ENCODE measurements at regions not wholly inside any gene's neighbourhood (a gene's known extent, or its start where the extent isn't known, plus 50 kb on each side); places are given as distances from the start of the nearest gene placed in this dataset.
A peak's percentile ranks its signal among the peaks of the same experiment; 100 is the strongest.

DNA sequence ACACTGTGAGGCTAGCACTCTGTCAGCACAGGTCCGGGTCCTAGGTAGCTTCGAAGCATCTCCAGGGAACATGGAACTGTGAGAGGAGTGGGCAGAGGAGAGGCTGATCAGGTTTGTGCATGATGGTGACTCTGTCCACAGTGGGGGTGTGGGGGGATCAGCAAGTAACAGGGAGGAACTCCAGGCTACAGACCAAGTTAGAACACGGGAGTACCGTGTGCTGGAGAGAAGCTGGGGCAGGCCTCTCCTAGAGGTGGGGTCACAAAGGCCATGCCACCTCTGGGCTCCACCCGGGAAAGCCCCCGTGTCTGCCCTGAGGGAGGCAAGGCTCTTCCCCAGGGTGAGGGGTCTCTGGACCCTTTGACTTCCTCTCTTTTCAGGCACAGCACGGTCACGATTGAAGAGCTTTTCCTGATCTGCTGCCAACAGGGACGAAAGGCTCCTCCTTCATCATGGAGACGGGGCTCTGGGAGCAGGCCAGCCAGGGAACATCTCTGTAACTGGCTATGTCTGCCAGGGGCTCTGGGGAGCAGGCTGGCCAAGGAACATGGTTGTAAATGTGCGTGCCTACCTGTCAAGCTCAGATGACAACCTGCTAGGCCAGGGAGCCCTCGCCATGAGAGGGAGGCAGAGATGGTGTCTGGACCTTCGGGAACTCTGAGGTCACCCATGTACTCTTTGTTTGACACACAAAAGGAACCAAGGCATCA, 1476.1 kb downstream of the BRD1 start:
- Mint-ChIP-seq H3K36me3 (no peaks in the 10 kb centered on the region), H3K9me3 (no peaks in the 10 kb centered on the region), H3K4me3 (no peak overlapping the region), H3K27me3 (peaks cover under 1 to 18% (median 4%) of the 10 kb centered on the region in 5 donors), H3K4me1 (no peaks in the 10 kb centered on the region), H3K27ac (no peak overlapping the region)
- no peak for ATAC-seq
- peak in 1 of 10 donors; percentile 53 for DNase-seq
- POLR2A ChIA-PET = no interaction called here

DNA sequence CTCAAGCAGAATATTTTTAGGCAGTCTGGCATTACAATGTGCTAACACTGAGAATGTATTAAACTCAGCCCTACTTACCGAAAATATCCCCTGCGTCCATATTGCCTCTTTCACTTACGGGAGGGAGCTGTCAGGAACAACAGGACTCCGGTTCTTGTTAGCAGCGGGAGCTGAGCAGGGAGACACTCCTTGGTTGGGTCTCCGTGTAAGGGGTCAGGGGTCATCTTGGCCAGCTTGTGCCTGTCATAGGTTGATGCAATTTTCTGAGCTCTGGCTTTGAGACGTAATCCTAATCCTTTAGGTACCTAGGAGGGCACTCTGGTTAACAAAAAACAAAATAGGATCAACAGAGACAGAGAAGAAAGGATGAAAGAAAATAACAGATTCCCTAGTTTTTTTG, 1477.2 kb downstream of the BRD1 start:
- no peak for ATAC-seq
- H3K9me3 Mint-ChIP-seq = no peaks in the 10 kb centered on the region
- H3K27ac Mint-ChIP-seq = no peak overlapping the region
- no peak for DNase-seq
- POLR2A ChIA-PET = no interaction called here
- peaks cover 0 to 16% (median 0%) of the 10 kb centered on the region in 5 donors for H3K27me3 Mint-ChIP-seq
- no peaks in the 10 kb centered on the region for H3K36me3 Mint-ChIP-seq
- H3K4me3 Mint-ChIP-seq = no peak overlapping the region
- H3K4me1 Mint-ChIP-seq = no peaks in the 10 kb centered on the region

DNA sequence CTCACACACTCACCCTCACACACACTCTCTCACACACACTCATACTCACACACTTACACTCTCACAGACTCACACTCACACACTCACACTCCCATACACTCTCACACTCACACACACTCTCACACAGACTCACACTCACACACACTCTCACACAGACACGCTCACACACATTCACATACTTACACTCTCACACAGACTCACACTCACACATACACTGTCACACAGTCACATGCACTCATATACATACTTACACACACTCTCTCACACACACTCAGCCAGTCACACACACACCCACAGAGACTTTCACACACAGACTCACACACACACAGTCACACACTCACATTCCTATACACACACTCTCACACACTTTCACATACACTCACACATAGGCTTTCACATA, 1478.8 kb downstream of the BRD1 start:
- H3K27ac Mint-ChIP-seq = no peak overlapping the region
- no peak overlapping the region for H3K4me3 Mint-ChIP-seq
- H3K9me3 Mint-ChIP-seq = no peaks in the 10 kb centered on the region
- POLR2A ChIA-PET = no interaction called here
- H3K4me1 Mint-ChIP-seq = no peaks in the 10 kb centered on the region
- no peaks in the 10 kb centered on the region for H3K36me3 Mint-ChIP-seq
- DNase-seq = peak in 1 of 10 donors; percentile 7
- no peak for ATAC-seq
- H3K27me3 Mint-ChIP-seq = peaks cover 0 to 16% (median 0%) of the 10 kb centered on the region in 5 donors

DNA sequence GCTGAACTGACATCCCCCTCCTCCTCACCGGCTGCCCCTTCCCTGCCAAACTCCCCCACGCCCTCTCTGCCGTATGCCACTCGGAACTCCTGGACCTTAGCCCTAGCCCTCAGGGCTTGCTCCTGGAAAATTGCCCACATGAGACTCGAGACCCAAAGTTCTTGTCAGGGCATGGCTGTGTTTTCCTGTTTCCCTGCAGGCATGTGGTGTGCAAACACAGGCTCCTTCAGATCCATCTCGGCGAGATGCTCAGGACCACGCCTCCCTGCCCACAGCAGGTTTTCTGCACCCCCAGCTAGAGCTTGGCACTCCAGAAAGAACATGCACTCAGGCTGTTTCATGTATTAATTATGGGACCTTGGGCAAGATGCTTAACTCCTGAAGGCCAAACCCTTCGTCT, 1480.4 kb downstream of the BRD1 start:
- DNase-seq = no peak
- no peak overlapping the region for H3K4me3 Mint-ChIP-seq
- no peaks in the 10 kb centered on the region for H3K9me3 Mint-ChIP-seq
- H3K27me3 Mint-ChIP-seq = peaks cover 0 to 9% (median 0%) of the 10 kb centered on the region in 5 donors
- H3K4me1 Mint-ChIP-seq = no peaks in the 10 kb centered on the region
- no peak overlapping the region for H3K27ac Mint-ChIP-seq
- H3K36me3 Mint-ChIP-seq = no peaks in the 10 kb centered on the region
- no peak for ATAC-seq
- POLR2A ChIA-PET = no interaction called here

DNA sequence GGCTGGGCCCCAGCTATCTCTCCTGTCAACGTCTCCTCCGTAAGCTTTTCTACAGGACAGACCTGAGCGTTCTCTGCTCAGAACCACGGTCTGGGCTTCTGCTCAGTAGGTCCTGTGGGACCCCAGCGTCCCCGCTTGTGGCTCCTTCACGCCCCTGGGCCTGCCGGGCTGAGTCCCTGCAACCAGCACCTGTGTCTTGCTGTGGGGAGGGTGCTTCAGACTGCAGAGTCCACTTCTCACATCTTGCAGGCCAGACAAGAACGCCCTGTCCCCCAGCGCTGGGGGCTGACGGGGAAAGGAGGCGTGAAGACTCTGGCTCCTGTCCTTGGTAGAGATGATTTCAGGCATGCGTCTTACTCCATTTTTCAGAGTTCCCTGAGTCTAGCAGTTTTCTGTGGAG, 1480.8 kb downstream of the BRD1 start:
- peaks cover 0 to 9% (median 0%) of the 10 kb centered on the region in 5 donors for H3K27me3 Mint-ChIP-seq
- H3K4me3 Mint-ChIP-seq = no peak overlapping the region
- no peaks in the 10 kb centered on the region for H3K9me3 Mint-ChIP-seq
- DNase-seq = peak in 1 of 10 donors; percentile 54
- H3K27ac Mint-ChIP-seq = no peak overlapping the region
- no peaks in the 10 kb centered on the region for H3K36me3 Mint-ChIP-seq
- no peaks in the 10 kb centered on the region for H3K4me1 Mint-ChIP-seq
- ATAC-seq = no peak
- POLR2A ChIA-PET = no interaction called here

DNA sequence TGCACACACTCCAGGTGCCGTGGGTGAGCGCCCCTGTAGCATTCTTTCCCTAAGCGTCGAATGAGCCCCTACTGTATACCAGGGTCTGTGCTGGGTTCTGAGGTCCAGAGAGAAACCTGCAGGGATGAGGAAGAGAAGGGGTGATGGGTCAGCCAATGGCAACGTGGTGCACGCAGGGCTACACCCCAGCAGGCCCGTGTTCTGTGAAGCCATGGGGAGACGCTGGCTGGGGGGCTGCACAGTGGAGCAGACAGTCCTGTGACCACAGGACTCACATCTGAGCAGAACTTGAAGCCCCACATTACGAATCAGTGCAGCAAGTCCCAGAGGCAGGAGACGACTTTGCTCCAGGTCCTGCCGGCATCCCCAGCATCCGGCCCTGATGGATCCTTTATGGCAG, 1481.4 kb downstream of the BRD1 start:
- Mint-ChIP-seq H3K9me3 (no peaks in the 10 kb centered on the region), H3K4me1 (peaks cover 0 to 3% (median under 1%) of the 10 kb centered on the region in 4 donors), H3K4me3 (no peak overlapping the region), H3K27ac (no peak overlapping the region), H3K27me3 (peaks cover 0 to 14% (median 0%) of the 10 kb centered on the region in 5 donors), H3K36me3 (no peaks in the 10 kb centered on the region)
- no peak for ATAC-seq
- peak in 1 of 10 donors; percentile 51 for DNase-seq
- POLR2A ChIA-PET = no interaction called here

DNA sequence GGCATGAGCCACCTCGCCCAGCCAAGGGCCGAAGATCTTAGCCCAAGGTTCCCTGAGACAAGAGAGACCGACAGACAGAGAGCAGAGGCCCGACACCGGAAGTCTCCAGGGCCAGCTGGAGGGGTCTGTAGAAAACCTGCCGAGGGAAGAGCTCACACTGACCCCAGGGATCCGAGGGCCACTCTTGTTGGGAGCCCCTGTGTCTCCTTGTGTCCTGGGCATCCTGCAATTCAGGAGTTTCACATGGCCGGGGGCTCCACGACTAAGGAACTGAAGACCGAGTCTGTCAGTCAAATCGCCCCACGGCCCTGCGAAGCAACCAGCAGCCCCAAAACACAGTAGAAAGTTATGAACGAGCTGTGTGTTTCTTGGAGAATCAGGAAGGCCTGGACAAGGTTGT, 1482.0 kb downstream of the BRD1 start:
- Mint-ChIP-seq H3K9me3 (no peaks in the 10 kb centered on the region), H3K36me3 (no peaks in the 10 kb centered on the region), H3K27ac (no peak overlapping the region), H3K4me1 (peaks cover 0 to 3% (median 2%) of the 10 kb centered on the region in 4 donors), H3K4me3 (no peak overlapping the region), H3K27me3 (peaks cover 0 to 15% (median 0%) of the 10 kb centered on the region in 5 donors)
- ATAC-seq = no peak
- DNase-seq = peak in 1 of 10 donors; percentile 42
- POLR2A ChIA-PET = no interaction called here

DNA sequence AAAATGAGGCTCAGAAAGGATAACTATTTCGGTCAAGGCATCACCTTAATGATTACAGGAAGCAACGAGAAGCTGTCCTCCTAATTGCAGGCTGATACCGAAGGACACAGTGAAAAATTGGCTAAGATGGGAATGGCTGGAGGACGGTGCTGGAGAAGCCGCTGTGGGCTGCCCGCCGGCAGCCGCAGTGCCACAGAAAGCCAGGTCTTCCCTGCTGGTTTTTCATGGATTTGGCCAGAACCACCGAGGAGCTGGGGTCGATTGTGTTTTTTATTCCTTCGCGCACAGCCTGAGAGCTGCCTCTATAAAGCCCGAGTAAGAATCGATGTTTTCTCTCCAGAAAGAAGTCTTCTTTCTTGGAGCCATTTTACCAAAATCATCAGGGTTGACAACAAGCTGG, 1484.2 kb downstream of the BRD1 start:
- Mint-ChIP-seq H3K27ac (no peak overlapping the region), H3K36me3 (no peaks in the 10 kb centered on the region), H3K4me1 (peaks cover 0 to 3% (median 2%) of the 10 kb centered on the region in 4 donors), H3K4me3 (no peak overlapping the region), H3K9me3 (no peaks in the 10 kb centered on the region), H3K27me3 (peaks cover 0 to 17% (median 5%) of the 10 kb centered on the region in 5 donors)
- ATAC-seq = no peak
- DNase-seq = no peak
- POLR2A ChIA-PET = no interaction called here

DNA sequence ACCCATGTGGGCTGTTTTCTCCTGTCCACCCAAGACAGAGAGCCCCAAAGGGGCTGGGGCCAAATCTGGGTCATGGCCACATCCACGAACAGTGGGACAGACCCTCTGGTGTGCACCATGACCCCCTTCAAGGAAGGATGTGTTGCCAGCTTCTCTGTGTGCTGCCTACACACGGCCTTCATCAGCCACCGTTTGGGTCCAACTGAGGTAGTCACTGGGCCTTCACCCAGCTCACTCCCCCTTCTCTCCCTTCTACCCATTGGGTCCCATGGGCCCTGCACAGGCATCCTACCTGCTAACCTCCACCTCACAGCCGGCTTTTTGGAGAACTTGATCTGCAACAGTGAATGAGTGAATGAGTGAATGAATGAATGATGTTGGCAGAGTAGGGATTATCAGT, 1484.9 kb downstream of the BRD1 start:
- no peaks in the 10 kb centered on the region for H3K9me3 Mint-ChIP-seq
- H3K27me3 Mint-ChIP-seq = peaks cover 3 to 21% (median 8%) of the 10 kb centered on the region in 5 donors
- POLR2A ChIA-PET = no interaction called here
- H3K4me3 Mint-ChIP-seq = no peak overlapping the region
- H3K4me1 Mint-ChIP-seq = peaks cover 0 to 3% (median 2%) of the 10 kb centered on the region in 4 donors
- H3K27ac Mint-ChIP-seq = no peak overlapping the region
- H3K36me3 Mint-ChIP-seq = no peaks in the 10 kb centered on the region
- no peak for ATAC-seq
- peak in 1 of 10 donors; percentile 27 for DNase-seq

DNA sequence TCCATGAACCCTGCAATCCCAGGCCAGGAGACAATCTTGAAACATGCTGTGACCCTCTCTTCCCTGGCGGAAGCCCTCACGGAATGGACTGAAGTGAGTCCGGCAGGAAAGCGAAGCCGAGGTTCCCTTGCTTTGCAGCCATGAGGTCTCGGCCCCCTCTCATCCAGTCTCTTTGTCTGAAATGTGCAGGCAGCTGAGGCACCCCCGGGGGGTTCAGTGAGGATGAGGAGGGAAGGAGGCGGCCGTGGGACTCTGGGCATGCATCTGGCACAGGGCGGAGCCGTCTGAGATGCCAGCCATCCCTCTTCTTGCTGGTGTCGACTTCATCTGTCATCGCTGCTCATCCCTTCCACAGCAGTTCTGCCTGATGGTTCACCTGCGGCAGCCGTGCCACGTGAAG, 1485.7 kb downstream of the BRD1 start:
- Mint-ChIP-seq H3K36me3 (no peaks in the 10 kb centered on the region), H3K27ac (no peak overlapping the region), H3K9me3 (no peaks in the 10 kb centered on the region), H3K4me3 (no peak overlapping the region), H3K27me3 (peaks cover 4 to 19% (median 12%) of the 10 kb centered on the region in 5 donors), H3K4me1 (peaks cover 0 to 3% (median 2%) of the 10 kb centered on the region in 4 donors)
- ATAC-seq (no peak), DNase-seq (peak in 1 of 10 donors; percentile 45)
- POLR2A ChIA-PET = no interaction called here

DNA sequence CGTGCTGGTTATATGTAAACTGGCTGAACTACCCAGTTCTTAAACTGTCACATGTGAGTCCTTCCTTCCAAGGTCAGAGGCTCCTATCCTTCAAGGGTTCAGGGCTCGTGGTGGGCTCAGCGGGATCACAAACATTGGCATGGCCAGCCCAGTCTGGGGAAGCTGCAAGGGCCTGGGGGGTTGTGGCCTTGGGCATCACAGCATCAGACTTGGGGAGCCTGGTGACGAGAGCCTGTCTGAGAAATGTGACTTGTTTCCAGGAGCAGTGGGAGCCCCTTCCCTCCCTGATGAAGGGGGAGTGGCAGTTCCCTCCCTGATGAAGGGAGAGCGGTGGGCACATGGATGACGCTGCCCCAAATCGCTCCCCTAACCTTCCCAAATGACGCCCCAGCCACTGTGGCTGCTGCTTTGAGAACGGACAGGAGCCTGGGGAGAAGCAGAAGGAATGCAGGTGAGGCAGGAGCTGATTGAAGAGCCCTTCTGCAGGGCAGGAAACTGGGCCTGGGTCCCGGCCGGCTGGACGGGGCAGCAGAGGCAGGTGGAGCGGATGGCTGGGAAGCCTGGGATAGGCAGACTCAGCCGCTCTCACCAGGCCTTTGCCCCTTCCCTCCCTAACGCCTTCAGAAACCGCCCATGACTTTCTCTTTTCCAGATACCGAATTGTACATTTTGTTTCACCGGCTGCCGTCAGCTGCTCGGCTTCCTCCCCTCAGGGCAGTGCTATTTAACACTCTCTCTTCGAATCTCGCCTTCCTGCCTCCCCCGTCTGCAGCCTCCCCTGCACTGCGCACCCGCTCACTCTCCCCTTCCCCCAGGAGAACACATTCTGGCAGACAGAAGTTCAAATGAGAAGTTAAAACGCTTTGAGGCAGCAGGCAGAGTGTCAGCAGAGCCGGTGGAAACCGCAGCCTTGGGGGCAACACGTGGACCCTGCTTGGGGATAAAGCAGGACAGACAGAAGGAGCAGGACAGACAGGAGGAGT, 1486.7 kb downstream of the BRD1 start:
- no peaks in the 10 kb centered on the region for H3K36me3 Mint-ChIP-seq
- peaks cover 4 to 17% (median 12%) of the 10 kb centered on the region in 5 donors for H3K27me3 Mint-ChIP-seq
- H3K4me3 Mint-ChIP-seq = no peak overlapping the region
- peak overlapping the region in 1 of 10 donors; percentile 57 for H3K27ac Mint-ChIP-seq
- POLR2A ChIA-PET = no interaction called here
- no peaks in the 10 kb centered on the region for H3K9me3 Mint-ChIP-seq
- ATAC-seq (no peak), DNase-seq (peak in 1 of 10 donors; percentile 35)
- H3K4me1 Mint-ChIP-seq = peaks cover 0 to 3% (median 2%) of the 10 kb centered on the region in 4 donors

DNA sequence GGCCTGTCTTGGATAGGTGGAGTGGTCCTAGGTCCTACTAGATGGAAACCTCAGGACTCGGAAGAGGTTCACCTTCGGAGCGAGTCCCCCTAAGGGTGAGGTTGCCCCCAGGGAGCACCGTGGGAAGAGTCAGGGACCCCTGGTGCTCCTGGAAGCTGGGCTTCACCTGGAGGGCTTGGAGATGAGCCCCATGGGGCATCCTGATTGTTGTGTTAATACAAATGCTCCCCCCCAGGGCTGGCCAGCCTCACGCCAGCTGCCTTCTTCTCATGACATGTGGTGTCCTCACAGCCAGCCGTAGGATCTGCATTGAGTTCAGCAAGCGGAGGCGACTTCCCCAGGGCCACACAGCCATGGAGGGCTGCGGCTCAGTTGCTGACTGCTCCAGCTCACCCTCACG, 1487.5 kb downstream of the BRD1 start:
- H3K36me3 Mint-ChIP-seq = no peaks in the 10 kb centered on the region
- POLR2A ChIA-PET = no interaction called here
- no peak overlapping the region for H3K27ac Mint-ChIP-seq
- no peaks in the 10 kb centered on the region for H3K9me3 Mint-ChIP-seq
- no peak overlapping the region for H3K4me3 Mint-ChIP-seq
- H3K27me3 Mint-ChIP-seq = peaks cover 4 to 20% (median 12%) of the 10 kb centered on the region in 5 donors
- peaks cover 0 to 3% (median 2%) of the 10 kb centered on the region in 4 donors for H3K4me1 Mint-ChIP-seq
- DNase-seq (peak in 1 of 10 donors; percentile 19), ATAC-seq (no peak)

All from naive thymus-derived CD8-positive, alpha-beta T cell (primary cell).